ENCODE measurements at regions not wholly inside any gene's neighbourhood (a gene's known extent, or its start where the extent isn't known, plus 50 kb on each side); places are given as distances from the start of the nearest gene placed in this dataset.

GRCh38 chr19:5237190-5237780 lies 103.3 kb downstream of the PTPRS start:
- TF ChIP-seq CTCF (IDR thresholded peaks at IDR 0.05) (no peak), POLR2AphosphoS5 (IDR thresholded peaks at IDR 0.05) (no peak)

Data from transverse colon (tissue), 4 donors.